A673 (cell line): ENCODE measurements at regions not wholly inside any gene's neighbourhood (a gene's known extent, or its start where the extent isn't known, plus 50 kb on each side); places are given as distances from the start of the nearest gene placed in this dataset.

Experiments
- EZH2 ChIP-seq: fragments of 200-600 bp; sonication (generic); IDR thresholded peaks from 2 replicates; pipeline ENCODE4 v1.6.1; 2017; ENCODE audit warnings: borderline replicate concordance, low read depth, mild to moderate bottlenecking, mixed read lengths, antibody characterized with exemption, low read length; ENCODE audit not compliant: poor library complexity, severe bottlenecking
- TF ChIP-seq, protein P1 (sequence below): fragments of 300-800, 200-600 bp; sonication (generic); conservative IDR thresholded peaks from 2 replicates; pipeline ENCODE4 v1.5.1; 2017; ENCODE audit warnings: low read depth, mild to moderate bottlenecking, antibody characterized with exemption, low read length, moderate library complexity, mixed read lengths

DNA sequence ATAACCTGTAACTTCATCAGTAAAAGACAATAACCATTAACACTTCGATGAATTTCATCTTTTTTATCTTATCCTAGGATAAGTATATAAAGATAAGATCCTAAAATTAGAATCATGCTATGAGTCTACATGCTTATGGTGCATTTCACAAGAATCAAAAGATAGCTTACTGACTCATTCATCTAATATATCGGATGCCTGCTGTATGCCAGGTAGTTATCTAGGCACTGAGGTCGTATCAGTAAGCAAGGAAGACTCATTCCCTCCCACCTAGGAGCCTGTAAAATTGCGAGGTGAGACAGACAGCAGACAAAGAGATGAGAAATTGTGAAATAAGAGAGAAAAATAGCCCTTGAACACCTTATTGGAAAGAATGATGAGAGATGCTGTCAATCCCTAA, 240.6 kb upstream of the ADAMTSL1 start:
- TF ChIP-seq, protein P1, sequence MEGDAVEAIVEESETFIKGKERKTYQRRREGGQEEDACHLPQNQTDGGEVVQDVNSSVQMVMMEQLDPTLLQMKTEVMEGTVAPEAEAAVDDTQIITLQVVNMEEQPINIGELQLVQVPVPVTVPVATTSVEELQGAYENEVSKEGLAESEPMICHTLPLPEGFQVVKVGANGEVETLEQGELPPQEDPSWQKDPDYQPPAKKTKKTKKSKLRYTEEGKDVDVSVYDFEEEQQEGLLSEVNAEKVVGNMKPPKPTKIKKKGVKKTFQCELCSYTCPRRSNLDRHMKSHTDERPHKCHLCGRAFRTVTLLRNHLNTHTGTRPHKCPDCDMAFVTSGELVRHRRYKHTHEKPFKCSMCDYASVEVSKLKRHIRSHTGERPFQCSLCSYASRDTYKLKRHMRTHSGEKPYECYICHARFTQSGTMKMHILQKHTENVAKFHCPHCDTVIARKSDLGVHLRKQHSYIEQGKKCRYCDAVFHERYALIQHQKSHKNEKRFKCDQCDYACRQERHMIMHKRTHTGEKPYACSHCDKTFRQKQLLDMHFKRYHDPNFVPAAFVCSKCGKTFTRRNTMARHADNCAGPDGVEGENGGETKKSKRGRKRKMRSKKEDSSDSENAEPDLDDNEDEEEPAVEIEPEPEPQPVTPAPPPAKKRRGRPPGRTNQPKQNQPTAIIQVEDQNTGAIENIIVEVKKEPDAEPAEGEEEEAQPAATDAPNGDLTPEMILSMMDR: no peak
- TF ChIP-seq EZH2: no peak
